Vagina (tissue), 2 donors: ENCODE measurements at regions not wholly inside any gene's neighbourhood (a gene's known extent, or its start where the extent isn't known, plus 50 kb on each side); places are given as distances from the start of the nearest gene placed in this dataset.
"Not testable (repeated sequence)": the region's sequence is repeated elsewhere in the genome, so short reads cannot be mapped to it uniquely, and the experiment has no call there.

Experiments
- CTCF ChIP-seq, 3 experiments: fragments of 450-650 bp in 2 of 3; fragments of 200-600 bp in 1 of 3; sonication (generic) in 1 of 3; IDR thresholded peaks; one replicate each; pipeline ENCODE4 v1.5.1; 2017 to 2019; ENCODE audit warnings: antibody characterized with exemption in 3 of 3, mild to moderate bottlenecking in 2 of 3, moderate library complexity in 2 of 3
- POLR2AphosphoS5 ChIP-seq, 2 donors: sonication (generic); formaldehyde crosslinking; IDR thresholded peaks; one replicate each; pipeline ENCODE4 v1.9.0; 2017; ENCODE audit warnings: antibody characterized with exemption in 2 of 2, mild to moderate bottlenecking in 2 of 2, low read depth in 1 of 2; ENCODE audit not compliant: insufficient read depth in 1 of 2

GRCh38 chr21:6053145-6053544, 4468.2 kb upstream of the TPTE start:
- TF ChIP-seq CTCF (IDR thresholded peaks at IDR 0.05); POLR2AphosphoS5 (IDR thresholded peaks at IDR 0.05; ENCODE audit: insufficient read depth in 1 of 2, low read depth in 1 of 2): not testable (repeated sequence)
